Panc1 (cell line): ENCODE measurements at regions not wholly inside any gene's neighbourhood (a gene's known extent, or its start where the extent isn't known, plus 50 kb on each side); places are given as distances from the start of the nearest gene placed in this dataset.

Source experiments
- ATAC-seq: fragments of 200-7000 bp; cut with Tn5 transposase; 2 replicates; pipeline ENCODE4 v1.9.1; 2020; ENCODE audit warnings: mild to moderate bottlenecking, moderate library complexity
- BruUV-seq: library from RNA; stranded (reverse); fragments of 400-500 nt; replicated peaks from 2 replicates; lab custom pipeline; 2021; lab: Mats Ljungman, UMichigan
- CTCF ChIA-PET: fragments of 300-600 bp; sonication (Branson Sonifier 250); formaldehyde crosslinking; loops from one replicate; lab custom pipeline; 2022; ENCODE audit warnings: antibody characterized with exemption; lab: Charles Lee
- POLR2A ChIA-PET: fragments of 300-600 bp; sonication (Branson Sonifier 250); formaldehyde crosslinking; loops from one replicate; lab custom pipeline; 2022; ENCODE audit warnings: antibody characterized with exemption; lab: Charles Lee
- DNase-seq: peaks from one replicate; pipeline ENCODE4 v3.0.0-alpha.2; 2010; ENCODE audit warnings: low read depth, low spot score
- H3K27ac ChIP-seq: 2 replicates; pipeline ENCODE4 v1.5.1; 2011; ENCODE audit warnings: mild to moderate bottlenecking, low read length, inconsistent platforms
- H3K27me3 ChIP-seq: fragments of 200-500 bp; sonication (Bioruptor generic); 2 replicates; pipeline ENCODE4 v1.6.0; 2014; ENCODE audit warnings: low read length, inconsistent platforms; ENCODE audit not compliant: control insufficient read depth, insufficient read depth
- H3K36me3 ChIP-seq: fragments of 200-500 bp; sonication (Bioruptor generic); 2 replicates; pipeline ENCODE4 v1.5.1; 2014; ENCODE audit warnings: inconsistent platforms, mild to moderate bottlenecking, low read length, moderate library complexity; ENCODE audit not compliant: control insufficient read depth, insufficient read depth
- H3K4me1 ChIP-seq: 2 replicates; pipeline ENCODE4 v1.5.1; 2011; ENCODE audit warnings: inconsistent platforms, mild to moderate bottlenecking, low read length, moderate library complexity; ENCODE audit not compliant: control insufficient read depth, insufficient read depth
- H3K4me3 ChIP-seq, 2 experiments: 2 replicates each; pipeline ENCODE4 v1.5.1; 2011 to 2012; ENCODE audit warnings: low read depth in 2 of 2, low read length in 2 of 2, mild to moderate bottlenecking in 2 of 2, inconsistent platforms in 1 of 2, moderate library complexity in 1 of 2
- H3K9me3 ChIP-seq: fragments of 200-500 bp; sonication (Bioruptor generic); 2 replicates; pipeline ENCODE4 v1.5.1; 2014; ENCODE audit warnings: low read depth, mild to moderate bottlenecking, inconsistent platforms, low read length, moderate library complexity; ENCODE audit not compliant: control insufficient read depth, insufficient read depth
- POLR2AphosphoS5 ChIP-seq: IDR thresholded peaks from 2 replicates; pipeline ENCODE4 v1.6.1; 2012; ENCODE audit warnings: mild to moderate bottlenecking, low read depth, low read length, moderate library complexity
- SIN3A ChIP-seq: IDR thresholded peaks from 2 replicates; pipeline ENCODE4 v1.6.1; 2012; ENCODE audit warnings: low read depth, mild to moderate bottlenecking, low read length, moderate library complexity, borderline replicate concordance; ENCODE audit not compliant: insufficient read depth
- TCF7L2 ChIP-seq: IDR thresholded peaks from 2 replicates; pipeline ENCODE4 v1.6.1; 2011; ENCODE audit warnings: mild to moderate bottlenecking, low read depth, low read length, inconsistent platforms
- in situ Hi-C: cut with HindIII; loops from 2 replicates; pipeline ENCODE4 v1.10.0; 2016; ENCODE audit warnings: low sequenced_read_pairs, low pct_unique_long_range_greater_than_20kb
- intact Hi-C: fragments of 100-400 bp; cut with micrococcal nuclease; formaldehyde crosslinking; loops from one replicate; pipeline ENCODE4 v1.10.0; 2022; ENCODE audit not compliant: unreplicated experiment
- TF ChIP-seq, protein P1 (sequence below): fragments of 450-650 bp; IDR thresholded peaks from 2 replicates; pipeline ENCODE4 v1.5.1; 2017; ENCODE audit warnings: mild to moderate bottlenecking
- TF ChIP-seq, protein P2 (sequence below), 2 experiments: IDR thresholded peaks; 2 replicates each; pipeline ENCODE4 v1.6.1; 2011 to 2012; ENCODE audit warnings: low read depth in 2 of 2, control low read depth in 1 of 2, low read length in 1 of 2, mild to moderate bottlenecking in 1 of 2, moderate library complexity in 1 of 2; ENCODE audit not compliant: insufficient read depth in 1 of 2

- no peak for ATAC-seq
- Histone ChIP-seq H3K36me3 (no peaks in the 10 kb centered on the region), H3K4me3 (no peak overlapping the region), H3K9me3 (no peaks in the 10 kb centered on the region), H3K4me1 (no peaks in the 10 kb centered on the region), H3K27ac (no peak overlapping the region), H3K27me3 (no peaks in the 10 kb centered on the region)
- ChIA-PET POLR2A (no interaction called here), CTCF (no interaction called here)
- TF ChIP-seq, protein P1, sequence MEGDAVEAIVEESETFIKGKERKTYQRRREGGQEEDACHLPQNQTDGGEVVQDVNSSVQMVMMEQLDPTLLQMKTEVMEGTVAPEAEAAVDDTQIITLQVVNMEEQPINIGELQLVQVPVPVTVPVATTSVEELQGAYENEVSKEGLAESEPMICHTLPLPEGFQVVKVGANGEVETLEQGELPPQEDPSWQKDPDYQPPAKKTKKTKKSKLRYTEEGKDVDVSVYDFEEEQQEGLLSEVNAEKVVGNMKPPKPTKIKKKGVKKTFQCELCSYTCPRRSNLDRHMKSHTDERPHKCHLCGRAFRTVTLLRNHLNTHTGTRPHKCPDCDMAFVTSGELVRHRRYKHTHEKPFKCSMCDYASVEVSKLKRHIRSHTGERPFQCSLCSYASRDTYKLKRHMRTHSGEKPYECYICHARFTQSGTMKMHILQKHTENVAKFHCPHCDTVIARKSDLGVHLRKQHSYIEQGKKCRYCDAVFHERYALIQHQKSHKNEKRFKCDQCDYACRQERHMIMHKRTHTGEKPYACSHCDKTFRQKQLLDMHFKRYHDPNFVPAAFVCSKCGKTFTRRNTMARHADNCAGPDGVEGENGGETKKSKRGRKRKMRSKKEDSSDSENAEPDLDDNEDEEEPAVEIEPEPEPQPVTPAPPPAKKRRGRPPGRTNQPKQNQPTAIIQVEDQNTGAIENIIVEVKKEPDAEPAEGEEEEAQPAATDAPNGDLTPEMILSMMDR = no peak
- no peak for TF ChIP-seq POLR2AphosphoS5
- TF ChIP-seq, protein P2, sequence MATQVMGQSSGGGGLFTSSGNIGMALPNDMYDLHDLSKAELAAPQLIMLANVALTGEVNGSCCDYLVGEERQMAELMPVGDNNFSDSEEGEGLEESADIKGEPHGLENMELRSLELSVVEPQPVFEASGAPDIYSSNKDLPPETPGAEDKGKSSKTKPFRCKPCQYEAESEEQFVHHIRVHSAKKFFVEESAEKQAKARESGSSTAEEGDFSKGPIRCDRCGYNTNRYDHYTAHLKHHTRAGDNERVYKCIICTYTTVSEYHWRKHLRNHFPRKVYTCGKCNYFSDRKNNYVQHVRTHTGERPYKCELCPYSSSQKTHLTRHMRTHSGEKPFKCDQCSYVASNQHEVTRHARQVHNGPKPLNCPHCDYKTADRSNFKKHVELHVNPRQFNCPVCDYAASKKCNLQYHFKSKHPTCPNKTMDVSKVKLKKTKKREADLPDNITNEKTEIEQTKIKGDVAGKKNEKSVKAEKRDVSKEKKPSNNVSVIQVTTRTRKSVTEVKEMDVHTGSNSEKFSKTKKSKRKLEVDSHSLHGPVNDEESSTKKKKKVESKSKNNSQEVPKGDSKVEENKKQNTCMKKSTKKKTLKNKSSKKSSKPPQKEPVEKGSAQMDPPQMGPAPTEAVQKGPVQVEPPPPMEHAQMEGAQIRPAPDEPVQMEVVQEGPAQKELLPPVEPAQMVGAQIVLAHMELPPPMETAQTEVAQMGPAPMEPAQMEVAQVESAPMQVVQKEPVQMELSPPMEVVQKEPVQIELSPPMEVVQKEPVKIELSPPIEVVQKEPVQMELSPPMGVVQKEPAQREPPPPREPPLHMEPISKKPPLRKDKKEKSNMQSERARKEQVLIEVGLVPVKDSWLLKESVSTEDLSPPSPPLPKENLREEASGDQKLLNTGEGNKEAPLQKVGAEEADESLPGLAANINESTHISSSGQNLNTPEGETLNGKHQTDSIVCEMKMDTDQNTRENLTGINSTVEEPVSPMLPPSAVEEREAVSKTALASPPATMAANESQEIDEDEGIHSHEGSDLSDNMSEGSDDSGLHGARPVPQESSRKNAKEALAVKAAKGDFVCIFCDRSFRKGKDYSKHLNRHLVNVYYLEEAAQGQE (IDR thresholded peaks at IDR 0.05; ENCODE audit: insufficient read depth in 1 of 2, low read depth in 2 of 2, low read length in 1 of 2) = no peak
- TF ChIP-seq SIN3A = no peak
- no peak for TF ChIP-seq TCF7L2
- BruUV-seq = no TSS peak
- DNase-seq = no peak
- intact Hi-C loops (no loop called here), in situ Hi-C loops (no loop called here)
Observed at GRCh38 chr12:131372171-131372475, 338.8 kb upstream of the SFSWAP start.

- POLR2A ChIA-PET = no interaction called here
- Histone ChIP-seq H3K27me3 (no peaks in the 10 kb centered on the region), H3K4me1 (no peaks in the 10 kb centered on the region), H3K4me3 (no peak overlapping the region), H3K9me3 (no peaks in the 10 kb centered on the region), H3K36me3 (no peaks in the 10 kb centered on the region), H3K27ac (no peak overlapping the region)
- DNase-seq = no peak
- TF ChIP-seq POLR2AphosphoS5 = no peak
- TF ChIP-seq, protein P1 = no peak
- TF ChIP-seq TCF7L2 = no peak
- TF ChIP-seq SIN3A = no peak
- TF ChIP-seq, protein P2 (IDR thresholded peaks at IDR 0.05; ENCODE audit: insufficient read depth in 1 of 2, low read depth in 2 of 2, low read length in 1 of 2) = no peak
- in situ Hi-C loops (no loop called here), intact Hi-C loops (no loop called here)
- CTCF ChIA-PET = no interaction called here
- BruUV-seq = no TSS peak
- no peak for ATAC-seq
Observed at GRCh38 chr12:131372706-131373195, 338.1 kb upstream of the SFSWAP start.
